GM10248 (cell line): ENCODE measurements at regions not wholly inside any gene's neighbourhood (a gene's known extent, or its start where the extent isn't known, plus 50 kb on each side); places are given as distances from the start of the nearest gene placed in this dataset.

Experiments
- CTCF ChIA-PET: fragments of 300-600 bp; sonication (Branson Sonifier 250); formaldehyde crosslinking; extraction: SDS; loops from one replicate; lab custom pipeline; 2021; ENCODE audit warnings: antibody characterized with exemption; lab: Yijun Ruan, JAX
- POLR2A ChIA-PET: fragments of 350-650 bp; sonication (Branson Sonifier 250); formaldehyde crosslinking; extraction: SDS; loops from one replicate; lab custom pipeline; 2020; ENCODE audit warnings: antibody characterized with exemption; lab: Yijun Ruan, JAX
- DNase-seq: peaks from one replicate; pipeline ENCODE4 v3.0.0; 2012; ENCODE audit errors: extremely low spot score
- TF ChIP-seq, protein P1 (sequence below): IDR thresholded peaks from 2 replicates; pipeline ENCODE4 v1.5.1; 2012; ENCODE audit warnings: mild to moderate bottlenecking, low read depth; ENCODE audit errors: extremely low read depth, missing control alignments, control extremely low read depth

DNA sequence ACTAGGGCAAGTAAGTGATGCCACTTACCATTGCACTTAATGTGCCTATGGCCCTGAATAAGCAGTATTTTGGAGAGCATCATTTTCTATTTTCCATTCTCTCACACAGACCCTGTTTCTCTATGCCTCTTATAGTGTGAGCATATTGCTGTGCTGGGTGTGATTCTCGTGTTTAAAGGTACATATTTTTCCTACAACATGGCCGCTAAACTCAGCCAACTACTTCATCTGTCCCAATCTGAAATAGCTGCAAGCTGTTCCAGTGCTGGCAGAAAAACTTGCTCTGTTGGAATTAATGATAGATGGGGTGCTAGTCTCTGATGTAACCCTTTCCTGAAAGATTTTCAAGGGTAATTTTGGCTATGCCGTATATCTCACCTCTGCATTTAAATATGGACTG, 97.5 kb downstream of the ZNF326 start:
- ChIA-PET CTCF (no interaction called here), POLR2A (no interaction called here)
- no peak for DNase-seq
- TF ChIP-seq, protein P1, sequence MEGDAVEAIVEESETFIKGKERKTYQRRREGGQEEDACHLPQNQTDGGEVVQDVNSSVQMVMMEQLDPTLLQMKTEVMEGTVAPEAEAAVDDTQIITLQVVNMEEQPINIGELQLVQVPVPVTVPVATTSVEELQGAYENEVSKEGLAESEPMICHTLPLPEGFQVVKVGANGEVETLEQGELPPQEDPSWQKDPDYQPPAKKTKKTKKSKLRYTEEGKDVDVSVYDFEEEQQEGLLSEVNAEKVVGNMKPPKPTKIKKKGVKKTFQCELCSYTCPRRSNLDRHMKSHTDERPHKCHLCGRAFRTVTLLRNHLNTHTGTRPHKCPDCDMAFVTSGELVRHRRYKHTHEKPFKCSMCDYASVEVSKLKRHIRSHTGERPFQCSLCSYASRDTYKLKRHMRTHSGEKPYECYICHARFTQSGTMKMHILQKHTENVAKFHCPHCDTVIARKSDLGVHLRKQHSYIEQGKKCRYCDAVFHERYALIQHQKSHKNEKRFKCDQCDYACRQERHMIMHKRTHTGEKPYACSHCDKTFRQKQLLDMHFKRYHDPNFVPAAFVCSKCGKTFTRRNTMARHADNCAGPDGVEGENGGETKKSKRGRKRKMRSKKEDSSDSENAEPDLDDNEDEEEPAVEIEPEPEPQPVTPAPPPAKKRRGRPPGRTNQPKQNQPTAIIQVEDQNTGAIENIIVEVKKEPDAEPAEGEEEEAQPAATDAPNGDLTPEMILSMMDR: no peak
